ENCODE measurements at regions not wholly inside any gene's neighbourhood (a gene's known extent, or its start where the extent isn't known, plus 50 kb on each side); places are given as distances from the start of the nearest gene placed in this dataset.

DNA sequence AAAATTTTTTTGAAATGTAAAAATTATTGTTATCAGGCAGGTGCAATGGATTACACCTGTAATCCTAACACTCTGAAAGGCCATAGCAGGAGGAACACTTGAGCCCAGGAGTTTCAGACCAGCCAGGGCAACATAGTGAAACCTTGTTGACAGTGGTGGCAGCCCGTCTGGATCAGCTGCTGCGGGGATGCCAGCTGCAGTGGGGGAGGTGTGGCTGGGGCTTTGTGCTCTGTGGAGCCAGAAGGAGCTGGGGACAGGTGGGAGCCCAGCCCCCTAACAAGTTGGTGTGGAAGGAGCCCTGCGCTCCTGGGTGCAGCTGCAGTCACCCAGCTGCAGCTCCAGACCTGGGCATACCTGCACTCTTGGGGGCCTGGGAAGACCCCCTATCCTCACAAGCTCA lies 182.4 kb upstream of the MC4R start:
- TF ChIP-seq, protein P1, sequence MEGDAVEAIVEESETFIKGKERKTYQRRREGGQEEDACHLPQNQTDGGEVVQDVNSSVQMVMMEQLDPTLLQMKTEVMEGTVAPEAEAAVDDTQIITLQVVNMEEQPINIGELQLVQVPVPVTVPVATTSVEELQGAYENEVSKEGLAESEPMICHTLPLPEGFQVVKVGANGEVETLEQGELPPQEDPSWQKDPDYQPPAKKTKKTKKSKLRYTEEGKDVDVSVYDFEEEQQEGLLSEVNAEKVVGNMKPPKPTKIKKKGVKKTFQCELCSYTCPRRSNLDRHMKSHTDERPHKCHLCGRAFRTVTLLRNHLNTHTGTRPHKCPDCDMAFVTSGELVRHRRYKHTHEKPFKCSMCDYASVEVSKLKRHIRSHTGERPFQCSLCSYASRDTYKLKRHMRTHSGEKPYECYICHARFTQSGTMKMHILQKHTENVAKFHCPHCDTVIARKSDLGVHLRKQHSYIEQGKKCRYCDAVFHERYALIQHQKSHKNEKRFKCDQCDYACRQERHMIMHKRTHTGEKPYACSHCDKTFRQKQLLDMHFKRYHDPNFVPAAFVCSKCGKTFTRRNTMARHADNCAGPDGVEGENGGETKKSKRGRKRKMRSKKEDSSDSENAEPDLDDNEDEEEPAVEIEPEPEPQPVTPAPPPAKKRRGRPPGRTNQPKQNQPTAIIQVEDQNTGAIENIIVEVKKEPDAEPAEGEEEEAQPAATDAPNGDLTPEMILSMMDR (IDR thresholded peaks at IDR 0.05; ENCODE audit: insufficient read depth, low read depth, low read length): no peak
- no peak for TF ChIP-seq EZH2 (IDR thresholded peaks at IDR 0.05; ENCODE audit: insufficient read depth, low read length)

Measured in astrocyte (in vitro differentiated cells and primary cell).